SK-N-SH (cell line): ENCODE measurements at regions not wholly inside any gene's neighbourhood (a gene's known extent, or its start where the extent isn't known, plus 50 kb on each side); places are given as distances from the start of the nearest gene placed in this dataset.
A peak's percentile ranks its signal among the peaks of the same experiment; 100 is the strongest.

Experiments used
- CTCF ChIA-PET: fragments of 300-600, 350-600 bp; formaldehyde crosslinking; extraction: SDS; loops from one replicate; lab custom pipeline; 2021; lab: Yijun Ruan, JAX
- POLR2A ChIA-PET: fragments of 350-600 bp; sonication (Branson Sonifier 250); formaldehyde crosslinking; extraction: SDS; loops from one replicate; lab custom pipeline; 2020; ENCODE audit warnings: antibody characterized with exemption, inconsistent platforms; lab: Yijun Ruan, JAX
- DNase-seq: peaks from one replicate; pipeline ENCODE4 v3.0.0; 2012
- H2AFZ ChIP-seq: fragments of 200-600 bp; sonication (generic); 2 replicates; pipeline ENCODE4 v1.8.1; 2016; ENCODE audit warnings: antibody characterized with exemption, mild to moderate bottlenecking, low read depth
- H3F3A ChIP-seq: fragments of 200-600 bp; sonication (generic); replicated peaks from 2 replicates; pipeline ENCODE3; 2016; ENCODE audit warnings: antibody characterized with exemption, mild to moderate bottlenecking; ENCODE audit not compliant: insufficient read depth
- H3K27ac ChIP-seq, 2 experiments: fragments of 200-500 bp in 1 of 2; fragments of 200-600 bp in 1 of 2; sonication (Bioruptor generic) in 1 of 2; sonication (generic), shearing (Covaris generic) in 1 of 2; 2 replicates each; pipeline versions ENCODE4 v1.5.1 to v1.6.1; 2014 to 2016; ENCODE audit warnings: low read depth in 2 of 2, inconsistent platforms in 1 of 2, low read length in 1 of 2, mild to moderate bottlenecking in 1 of 2, mixed read lengths in 1 of 2
- H3K27me3 ChIP-seq: fragments of 200-600 bp; sonication (generic), shearing (Covaris generic); 2 replicates; pipeline ENCODE4 v1.6.1; 2016; ENCODE audit warnings: mixed run types; ENCODE audit not compliant: insufficient read depth
- H3K36me3 ChIP-seq, 2 experiments: fragments of 200-500 bp in 1 of 2; fragments of 200-600 bp in 1 of 2; sonication (Bioruptor generic) in 1 of 2; sonication (generic) in 1 of 2; replicated peaks in 1 of 2; 2 replicates each; pipeline versions ENCODE3 to v1.5.1; 2014 to 2016; ENCODE audit warnings: low read length in 1 of 2, mild to moderate bottlenecking in 1 of 2; ENCODE audit not compliant: insufficient read depth in 2 of 2, control insufficient read depth in 1 of 2
- H3K4me1 ChIP-seq, 2 experiments: fragments of 200-500 bp in 1 of 2; fragments of 200-600 bp in 1 of 2; sonication (Bioruptor generic) in 1 of 2; sonication (generic), shearing (Covaris generic) in 1 of 2; 2 replicates each; pipeline versions ENCODE4 v1.5.1 to v1.6.1; 2014 to 2016; ENCODE audit warnings: low read depth in 1 of 2, low read length in 1 of 2, mixed run types in 1 of 2; ENCODE audit not compliant: insufficient read depth in 2 of 2, control insufficient read depth in 1 of 2
- H3K4me2 ChIP-seq: fragments of 200-600 bp; sonication (generic), shearing (Covaris generic); 2 replicates; pipeline ENCODE4 v1.6.1; 2017; ENCODE audit warnings: mixed run types
- H3K4me3 ChIP-seq, 2 experiments: fragments of 200-500 bp in 1 of 2; fragments of 200-600 bp in 1 of 2; sonication (Bioruptor generic) in 1 of 2; sonication (generic), shearing (Covaris generic) in 1 of 2; 2 replicates each; pipeline versions ENCODE4 v1.5.1 to v1.8.1; 2014 to 2016; ENCODE audit warnings: low read depth in 2 of 2, inconsistent platforms in 1 of 2, low read length in 1 of 2, mild to moderate bottlenecking in 1 of 2, mixed read lengths in 1 of 2, moderate library complexity in 1 of 2
- H3K79me2 ChIP-seq: fragments of 200-600 bp; sonication (generic); 2 replicates; pipeline ENCODE4 v1.8.1; 2017; ENCODE audit warnings: mild to moderate bottlenecking; ENCODE audit not compliant: insufficient read depth
- H3K9ac ChIP-seq: fragments of 200-600 bp; sonication (generic); 2 replicates; pipeline ENCODE4 v1.6.1; 2017; ENCODE audit warnings: mixed run types
- H3K9me2 ChIP-seq: fragments of 200-600 bp; sonication (generic); 2 replicates; pipeline ENCODE4 v1.6.1; 2017; ENCODE audit warnings: mixed run types
- H3K9me3 ChIP-seq: fragments of 200-600 bp; sonication (generic); 2 replicates; pipeline ENCODE4 v1.6.1; 2017; ENCODE audit warnings: mixed run types, mild to moderate bottlenecking, moderate library complexity
- H4K20me1 ChIP-seq: fragments of 200-600 bp; sonication (generic); 2 replicates; pipeline ENCODE4 v1.6.1; 2017; ENCODE audit warnings: mild to moderate bottlenecking, mixed run types; ENCODE audit not compliant: insufficient read depth
- CHD2 ChIP-seq: fragments of 150-350 bp; IDR thresholded peaks from 2 replicates; pipeline ENCODE4 v1.6.1; 2018; ENCODE audit warnings: low read length; ENCODE audit not compliant: partially characterized antibody
- EZH2phosphoT487 ChIP-seq: fragments of 200-600 bp; sonication (generic); IDR thresholded peaks from 2 replicates; pipeline ENCODE4 v1.6.1; 2017; ENCODE audit warnings: low read depth, mixed run types, mild to moderate bottlenecking, antibody characterized with exemption, moderate library complexity, borderline replicate concordance
- FOSL2 ChIP-seq: IDR thresholded peaks from 2 replicates; pipeline ENCODE4 v1.4.0; 2012; ENCODE audit warnings: low read depth, mild to moderate bottlenecking, moderate library complexity, borderline replicate concordance
- FOXJ3 ChIP-seq: sonication (generic); formaldehyde crosslinking; IDR thresholded peaks from 2 replicates; pipeline ENCODE4 v1.5.1; 2020; ENCODE audit warnings: mild to moderate bottlenecking, missing genetic modification reagents
- FOXM1 ChIP-seq: IDR thresholded peaks from 2 replicates; pipeline ENCODE4 v1.4.0; 2012; ENCODE audit warnings: low read depth, mild to moderate bottlenecking
- GABPA ChIP-seq: IDR thresholded peaks from 2 replicates; pipeline ENCODE4 v1.4.0; 2012; ENCODE audit warnings: low read depth, mild to moderate bottlenecking
- GATA2 ChIP-seq: sonication (generic); formaldehyde crosslinking; IDR thresholded peaks from 2 replicates; pipeline ENCODE4 v1.5.0; 2020; ENCODE audit warnings: mild to moderate bottlenecking, missing genetic modification reagents
- JUND ChIP-seq: IDR thresholded peaks from 2 replicates; pipeline ENCODE4 v1.4.0; 2012
- NFIC ChIP-seq: IDR thresholded peaks from 2 replicates; pipeline ENCODE4 v1.4.0; 2012; ENCODE audit warnings: borderline replicate concordance
- RCOR1 ChIP-seq: fragments of 150-350 bp; IDR thresholded peaks from 2 replicates; pipeline ENCODE4 v1.6.1; 2017; ENCODE audit warnings: antibody characterized with exemption, low read length
- RXRA ChIP-seq: IDR thresholded peaks from 2 replicates; pipeline ENCODE4 v1.4.0; 2012; ENCODE audit warnings: low read depth, mild to moderate bottlenecking, borderline replicate concordance
- SIN3A ChIP-seq: IDR thresholded peaks from 2 replicates; pipeline ENCODE4 v1.6.1; 2012; ENCODE audit warnings: low read depth, mild to moderate bottlenecking, low read length, moderate library complexity, borderline replicate concordance
- TAF1 ChIP-seq: IDR thresholded peaks from 2 replicates; pipeline ENCODE4 v1.6.1; 2012; ENCODE audit warnings: low read depth, mild to moderate bottlenecking, low read length, moderate library complexity, borderline replicate concordance
- TCF12 ChIP-seq: IDR thresholded peaks from 2 replicates; pipeline ENCODE4 v1.4.0; 2012
- TEAD4 ChIP-seq: IDR thresholded peaks from 2 replicates; pipeline ENCODE4 v1.4.0; 2012; ENCODE audit warnings: mild to moderate bottlenecking, borderline replicate concordance; ENCODE audit not compliant: insufficient read depth
- WGBS: methylation state at CpG from one replicate; pipeline ENCODE4 v1.1.6; 2017; ENCODE audit warnings: low lambda C conversion rate; 5-methylcytosine and 5-hydroxymethylcytosine counted together
- TF ChIP-seq, protein P1 (sequence below): IDR thresholded peaks from 2 replicates; pipeline ENCODE4 v1.4.0; 2012; ENCODE audit warnings: low read depth
- TF ChIP-seq, protein P2 (sequence below): fragments of 150-350 bp; IDR thresholded peaks from 2 replicates; pipeline ENCODE4 v1.6.1; 2016; ENCODE audit warnings: mild to moderate bottlenecking, low read depth, low read length
- TF ChIP-seq, protein P3 (sequence below): fragments of 150-350 bp; IDR thresholded peaks from 2 replicates; pipeline ENCODE4 v1.6.1; 2017; ENCODE audit warnings: antibody characterized with exemption, low read length, low read depth, borderline replicate concordance
- TF ChIP-seq, protein P4 (sequence below): IDR thresholded peaks from 2 replicates; pipeline ENCODE4; 2012
- TF ChIP-seq, protein P5 (sequence below): IDR thresholded peaks from 2 replicates; pipeline ENCODE4 v1.4.0; 2012; ENCODE audit warnings: low read depth, borderline replicate concordance

DNA sequence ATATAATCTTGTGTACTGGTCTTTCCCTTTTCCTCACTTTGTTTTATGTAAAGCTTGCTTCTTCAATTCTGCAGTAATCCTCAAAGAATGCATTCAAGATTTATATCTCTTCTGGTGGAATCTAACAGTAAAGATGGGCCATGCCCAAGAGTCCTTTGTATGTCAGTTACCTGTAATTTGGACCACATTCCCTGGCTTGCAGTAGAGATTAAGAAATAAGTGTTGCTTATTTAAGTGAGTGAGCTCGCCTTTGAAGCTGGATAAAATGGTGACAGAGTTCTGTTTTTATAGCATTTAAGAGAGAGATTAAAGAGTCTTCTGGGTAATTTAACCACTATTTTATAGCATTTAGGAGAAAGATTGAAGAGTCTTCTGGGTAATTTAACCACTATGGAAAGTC, 262.1 kb upstream of the ATP2B1 start:
- H3K4me3 ChIP-seq = no peak overlapping the region
- no peak for DNase-seq
- CTCF ChIA-PET = no interaction called here
- no peaks in the 10 kb centered on the region for H3K27me3 ChIP-seq
- no peak overlapping the region for H3K9ac ChIP-seq
- H2AFZ ChIP-seq = no peak overlapping the region
- H3F3A ChIP-seq = no peaks in the 10 kb centered on the region
- H3K9me2 ChIP-seq = no peaks in the 10 kb centered on the region
- no peaks in the 10 kb centered on the region for H3K9me3 ChIP-seq
- H3K27ac ChIP-seq = no peak overlapping the region
- no peak overlapping the region for H3K4me2 ChIP-seq
- 0 out of 4 replicates have a peak, but pooled peaks cover 0 to 4% of the 10 kb centered on the region in 2 experiments for H3K4me1 ChIP-seq
- POLR2A ChIA-PET = no interaction called here
- H3K36me3 ChIP-seq = no peaks in the 10 kb centered on the region
- 92% methylated on average over 1 of the region's 1 CpG for whole genome bisulfite sequencing
- no peak for TF ChIP-seq SIN3A
- peak; percentile 44 for TF ChIP-seq JUND
- TF ChIP-seq, protein P1, sequence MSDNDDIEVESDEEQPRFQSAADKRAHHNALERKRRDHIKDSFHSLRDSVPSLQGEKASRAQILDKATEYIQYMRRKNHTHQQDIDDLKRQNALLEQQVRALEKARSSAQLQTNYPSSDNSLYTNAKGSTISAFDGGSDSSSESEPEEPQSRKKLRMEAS = no peak
- TF ChIP-seq NFIC = peak; percentile 5; the same call in 1 of the 2 replicates
- no peak for TF ChIP-seq FOSL2
- peak; percentile 42 for TF ChIP-seq TCF12
- TF ChIP-seq GABPA = no peak
- TF ChIP-seq, protein P2, sequence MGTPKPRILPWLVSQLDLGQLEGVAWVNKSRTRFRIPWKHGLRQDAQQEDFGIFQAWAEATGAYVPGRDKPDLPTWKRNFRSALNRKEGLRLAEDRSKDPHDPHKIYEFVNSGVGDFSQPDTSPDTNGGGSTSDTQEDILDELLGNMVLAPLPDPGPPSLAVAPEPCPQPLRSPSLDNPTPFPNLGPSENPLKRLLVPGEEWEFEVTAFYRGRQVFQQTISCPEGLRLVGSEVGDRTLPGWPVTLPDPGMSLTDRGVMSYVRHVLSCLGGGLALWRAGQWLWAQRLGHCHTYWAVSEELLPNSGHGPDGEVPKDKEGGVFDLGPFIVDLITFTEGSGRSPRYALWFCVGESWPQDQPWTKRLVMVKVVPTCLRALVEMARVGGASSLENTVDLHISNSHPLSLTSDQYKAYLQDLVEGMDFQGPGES = no peak
- no peak for TF ChIP-seq RXRA
- no peak for TF ChIP-seq CHD2
- TF ChIP-seq, protein P3, sequence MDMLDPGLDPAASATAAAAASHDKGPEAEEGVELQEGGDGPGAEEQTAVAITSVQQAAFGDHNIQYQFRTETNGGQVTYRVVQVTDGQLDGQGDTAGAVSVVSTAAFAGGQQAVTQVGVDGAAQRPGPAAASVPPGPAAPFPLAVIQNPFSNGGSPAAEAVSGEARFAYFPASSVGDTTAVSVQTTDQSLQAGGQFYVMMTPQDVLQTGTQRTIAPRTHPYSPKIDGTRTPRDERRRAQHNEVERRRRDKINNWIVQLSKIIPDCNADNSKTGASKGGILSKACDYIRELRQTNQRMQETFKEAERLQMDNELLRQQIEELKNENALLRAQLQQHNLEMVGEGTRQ = no peak
- TF ChIP-seq, protein P4, sequence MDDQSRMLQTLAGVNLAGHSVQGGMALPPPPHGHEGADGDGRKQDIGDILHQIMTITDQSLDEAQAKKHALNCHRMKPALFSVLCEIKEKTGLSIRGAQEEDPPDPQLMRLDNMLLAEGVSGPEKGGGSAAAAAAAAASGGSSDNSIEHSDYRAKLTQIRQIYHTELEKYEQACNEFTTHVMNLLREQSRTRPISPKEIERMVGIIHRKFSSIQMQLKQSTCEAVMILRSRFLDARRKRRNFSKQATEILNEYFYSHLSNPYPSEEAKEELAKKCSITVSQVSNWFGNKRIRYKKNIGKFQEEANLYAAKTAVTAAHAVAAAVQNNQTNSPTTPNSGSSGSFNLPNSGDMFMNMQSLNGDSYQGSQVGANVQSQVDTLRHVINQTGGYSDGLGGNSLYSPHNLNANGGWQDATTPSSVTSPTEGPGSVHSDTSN = peak; percentile 32; the same call in 1 of the 2 replicates
- 0 out of 2 replicates have a peak, but pooled peaks have one; percentile 20 for TF ChIP-seq TEAD4
- no peaks in the 10 kb centered on the region for H4K20me1 ChIP-seq
- no peaks in the 10 kb centered on the region for H3K79me2 ChIP-seq

DNA sequence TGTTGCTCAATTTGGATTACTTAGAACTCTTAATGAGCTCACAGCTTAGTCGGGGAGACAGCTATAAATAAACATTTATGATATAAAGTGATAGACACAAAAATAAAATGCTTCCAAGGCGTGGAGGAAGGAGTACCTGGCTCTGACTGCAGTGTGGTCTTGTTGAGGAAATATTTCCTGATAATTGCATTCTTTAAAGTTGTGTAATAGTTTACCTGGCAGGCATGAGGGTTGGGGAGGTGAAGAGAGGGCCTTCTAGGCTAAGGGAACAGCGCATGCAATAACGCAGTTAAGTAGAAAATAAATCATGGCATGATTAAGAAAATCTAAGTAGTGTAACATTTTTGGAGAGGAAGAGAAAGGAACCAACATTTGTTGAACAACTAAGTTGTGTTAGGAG, 260.5 kb upstream of the ATP2B1 start:
- no peak overlapping the region for H2AFZ ChIP-seq
- H3F3A ChIP-seq = no peaks in the 10 kb centered on the region
- H3K9ac ChIP-seq = no peak overlapping the region
- DNase-seq = no peak
- no peaks in the 10 kb centered on the region for H3K79me2 ChIP-seq
- 89% methylated on average over 4 of the region's 4 CpGs for WGBS
- no peaks in the 10 kb centered on the region for H3K9me3 ChIP-seq
- H3K4me2 ChIP-seq = no peak overlapping the region
- no peak overlapping the region for H3K27ac ChIP-seq
- CTCF ChIA-PET = interaction anchor here (1.0 kb wide), 1 partner anchor 14 kb away, joined by 3 read pairs; no protein-coding TSS in a partner anchor
- no peaks in the 10 kb centered on the region for H4K20me1 ChIP-seq
- H3K9me2 ChIP-seq = no peaks in the 10 kb centered on the region
- POLR2A ChIA-PET = no interaction called here
- H3K27me3 ChIP-seq = no peaks in the 10 kb centered on the region
- 0 out of 4 replicates have a peak, but pooled peaks cover 0 to 4% of the 10 kb centered on the region in 2 experiments for H3K4me1 ChIP-seq
- no peaks in the 10 kb centered on the region for H3K36me3 ChIP-seq
- no peak overlapping the region for H3K4me3 ChIP-seq
- TF ChIP-seq, protein P3 = no peak
- TF ChIP-seq, protein P5, sequence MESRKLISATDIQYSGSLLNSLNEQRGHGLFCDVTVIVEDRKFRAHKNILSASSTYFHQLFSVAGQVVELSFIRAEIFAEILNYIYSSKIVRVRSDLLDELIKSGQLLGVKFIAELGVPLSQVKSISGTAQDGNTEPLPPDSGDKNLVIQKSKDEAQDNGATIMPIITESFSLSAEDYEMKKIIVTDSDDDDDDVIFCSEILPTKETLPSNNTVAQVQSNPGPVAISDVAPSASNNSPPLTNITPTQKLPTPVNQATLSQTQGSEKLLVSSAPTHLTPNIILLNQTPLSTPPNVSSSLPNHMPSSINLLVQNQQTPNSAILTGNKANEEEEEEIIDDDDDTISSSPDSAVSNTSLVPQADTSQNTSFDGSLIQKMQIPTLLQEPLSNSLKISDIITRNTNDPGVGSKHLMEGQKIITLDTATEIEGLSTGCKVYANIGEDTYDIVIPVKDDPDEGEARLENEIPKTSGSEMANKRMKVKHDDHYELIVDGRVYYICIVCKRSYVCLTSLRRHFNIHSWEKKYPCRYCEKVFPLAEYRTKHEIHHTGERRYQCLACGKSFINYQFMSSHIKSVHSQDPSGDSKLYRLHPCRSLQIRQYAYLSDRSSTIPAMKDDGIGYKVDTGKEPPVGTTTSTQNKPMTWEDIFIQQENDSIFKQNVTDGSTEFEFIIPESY = no peak
- no peak for TF ChIP-seq NFIC
- no peak for TF ChIP-seq EZH2phosphoT487
- no peak for TF ChIP-seq GATA2 (CRISPR knock-in tag)
- TF ChIP-seq TAF1 = no peak
- no peak for TF ChIP-seq FOXJ3 (CRISPR knock-in tag)
- TF ChIP-seq FOXM1 = no peak
- TF ChIP-seq FOSL2 = no peak
- no peak for TF ChIP-seq RCOR1
- no peak for TF ChIP-seq TEAD4
- TF ChIP-seq, protein P4 = no peak
